ENCODE measurements at regions not wholly inside any gene's neighbourhood (a gene's known extent, or its start where the extent isn't known, plus 50 kb on each side); places are given as distances from the start of the nearest gene placed in this dataset.

DNA sequence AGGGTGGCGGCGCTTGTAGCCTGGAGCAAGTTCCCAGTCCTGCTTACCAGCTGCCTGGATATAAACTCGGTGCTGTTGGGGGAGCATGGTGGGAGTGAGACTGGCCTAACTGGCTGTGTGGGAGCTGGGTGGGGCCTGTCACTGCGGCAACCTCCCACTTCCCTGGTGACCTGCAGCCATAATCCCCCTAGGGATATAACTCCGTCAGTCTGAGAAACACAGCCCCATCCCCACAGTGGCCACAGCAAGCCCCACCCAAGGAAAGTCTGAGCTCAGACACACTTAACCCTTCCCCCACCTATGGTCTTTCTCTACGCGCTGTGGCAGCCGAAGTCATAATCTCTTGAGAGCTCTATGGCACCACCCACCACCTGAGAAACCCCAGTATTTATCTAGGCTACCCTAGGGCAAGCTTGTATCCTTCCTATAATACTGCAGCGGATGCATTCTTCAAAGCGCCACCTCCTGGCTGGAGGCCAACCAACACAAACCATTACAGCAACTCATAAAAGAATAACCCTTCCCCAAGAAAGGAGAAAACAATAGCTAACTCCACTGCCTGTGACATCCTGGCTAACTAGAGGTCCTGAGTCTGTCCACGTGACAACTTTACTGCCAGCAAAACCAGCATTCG lies 57.4 kb downstream of the ZNF648 start:
- TF ChIP-seq TAF1 (IDR thresholded peaks at IDR 0.05; ENCODE audit: borderline replicate concordance, low read depth, low read length) (no peak), POLR2A (IDR thresholded peaks at IDR 0.05; ENCODE audit: low read depth, low read length) (no peak), POLR2AphosphoS5 (IDR thresholded peaks at IDR 0.05; ENCODE audit: low read depth, low read length) (no peak)
- DNase-seq (ENCODE audit: insufficient read length) = no peak
- no peak for FAIRE-seq

DNA sequence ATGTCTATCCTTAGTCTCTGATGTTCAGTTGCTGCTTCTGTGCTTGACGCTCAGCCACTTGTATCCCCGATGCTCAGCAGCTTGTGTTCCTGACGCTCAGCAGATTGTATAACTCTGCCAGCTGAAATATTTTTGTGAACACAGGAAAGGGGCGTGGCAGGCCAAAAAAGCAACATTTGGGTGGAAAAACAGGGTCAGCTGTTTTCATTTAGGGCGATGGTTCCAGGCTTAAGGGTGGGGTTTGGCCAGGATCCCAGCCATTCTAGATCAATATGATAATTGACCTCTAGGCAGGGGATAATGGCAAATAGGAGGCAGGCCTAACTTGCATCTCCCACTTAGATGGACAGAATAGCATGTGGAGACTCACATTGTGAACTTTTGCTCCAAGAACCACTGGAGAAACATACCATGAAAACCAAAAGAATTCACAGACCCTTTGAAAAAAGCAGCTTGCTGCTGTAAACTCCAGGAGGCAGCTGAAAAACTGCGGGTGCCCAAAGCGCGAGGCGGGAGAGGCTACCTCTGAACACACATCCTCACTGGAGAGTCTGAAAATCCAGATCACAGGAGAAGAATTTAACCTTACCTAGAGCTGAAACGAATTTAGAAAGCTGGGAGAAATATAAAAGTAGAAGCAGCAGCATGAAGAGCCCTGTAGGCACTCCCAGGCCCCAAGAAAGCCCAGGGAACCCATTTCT lies 58.3 kb downstream of the ZNF648 start:
- DNase-seq (ENCODE audit: insufficient read length) = no peak
- TF ChIP-seq POLR2A (IDR thresholded peaks at IDR 0.05; ENCODE audit: low read depth, low read length) (no peak), POLR2AphosphoS5 (IDR thresholded peaks at IDR 0.05; ENCODE audit: low read depth, low read length) (no peak), TAF1 (IDR thresholded peaks at IDR 0.05; ENCODE audit: borderline replicate concordance, low read depth, low read length) (no peak)
- FAIRE-seq = no peak

DNA sequence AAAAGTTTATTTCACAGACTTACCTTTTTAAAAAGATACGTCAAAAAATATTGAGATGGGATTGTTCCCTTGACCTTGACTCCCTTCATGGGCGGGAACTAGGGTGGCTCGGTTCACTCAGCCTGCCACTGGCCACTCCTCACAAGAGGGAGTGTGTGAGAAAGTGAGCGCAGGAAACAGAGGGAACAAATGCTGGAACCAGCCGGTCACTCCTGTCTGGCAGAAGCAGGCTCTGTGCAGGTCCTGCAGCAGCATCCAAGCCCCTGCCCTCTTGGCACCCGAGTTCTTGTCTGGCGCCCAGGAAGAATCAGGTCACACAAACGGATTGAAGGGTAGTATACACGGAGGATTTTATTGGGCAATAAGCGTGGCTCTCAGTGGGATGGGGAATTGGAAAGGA lies 58.9 kb downstream of the ZNF648 start:
- TF ChIP-seq POLR2AphosphoS5 (IDR thresholded peaks at IDR 0.05; ENCODE audit: low read depth, low read length) (no peak), TAF1 (IDR thresholded peaks at IDR 0.05; ENCODE audit: borderline replicate concordance, low read depth, low read length) (no peak), POLR2A (IDR thresholded peaks at IDR 0.05; ENCODE audit: low read depth, low read length) (no peak)
- no peak for FAIRE-seq
- DNase-seq (ENCODE audit: insufficient read length) = no peak

DNA sequence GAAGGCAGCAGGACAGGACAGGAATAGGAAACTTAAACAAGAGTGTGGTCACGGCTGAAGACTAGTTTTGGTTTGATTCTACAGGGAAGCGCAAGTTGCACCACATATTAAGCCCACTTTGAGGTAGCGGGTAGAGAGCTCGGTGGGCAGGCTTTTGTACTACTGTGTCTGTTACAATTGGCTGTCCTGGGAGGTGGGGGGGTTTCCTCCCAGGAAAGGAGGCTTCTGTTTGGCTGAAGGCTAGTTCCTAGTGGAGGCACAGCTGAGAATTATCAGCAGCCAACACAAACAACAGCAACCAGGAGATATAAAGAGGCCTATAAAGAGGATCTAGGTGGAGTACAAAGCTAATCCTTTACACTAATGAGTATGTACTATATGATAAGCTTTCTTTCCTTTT lies 62.7 kb downstream of the ZNF648 start:
- TF ChIP-seq TAF1 (IDR thresholded peaks at IDR 0.05; ENCODE audit: borderline replicate concordance, low read depth, low read length) (no peak), POLR2AphosphoS5 (IDR thresholded peaks at IDR 0.05; ENCODE audit: low read depth, low read length) (no peak), POLR2A (IDR thresholded peaks at IDR 0.05; ENCODE audit: low read depth, low read length) (no peak)
- DNase-seq (ENCODE audit: insufficient read length) (no peak), FAIRE-seq (no peak)

DNA sequence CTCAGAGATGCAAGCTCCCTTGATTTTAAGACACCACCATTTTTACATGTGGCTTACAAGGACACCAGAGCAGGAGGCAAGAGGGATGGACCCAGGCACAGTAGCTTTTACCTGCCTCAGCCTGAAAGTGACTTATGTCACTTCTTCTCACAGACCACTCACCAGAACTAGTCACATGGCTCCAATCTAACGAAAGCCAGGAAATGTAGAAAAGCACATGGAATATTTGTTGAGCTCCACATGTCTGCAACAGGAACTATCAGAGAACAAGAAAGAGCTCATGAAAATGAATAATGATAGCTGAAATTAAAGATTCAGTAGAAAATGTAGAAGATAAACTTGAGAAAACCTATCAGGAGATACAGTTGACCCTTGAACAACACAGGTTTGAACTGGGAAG lies 69.4 kb downstream of the ZNF648 start:
- FAIRE-seq (no peak), DNase-seq (ENCODE audit: insufficient read length) (no peak)
- TF ChIP-seq POLR2A (IDR thresholded peaks at IDR 0.05; ENCODE audit: low read depth, low read length) (no peak), TAF1 (IDR thresholded peaks at IDR 0.05; ENCODE audit: borderline replicate concordance, low read depth, low read length) (no peak), POLR2AphosphoS5 (IDR thresholded peaks at IDR 0.05; ENCODE audit: low read depth, low read length) (no peak)

DNA sequence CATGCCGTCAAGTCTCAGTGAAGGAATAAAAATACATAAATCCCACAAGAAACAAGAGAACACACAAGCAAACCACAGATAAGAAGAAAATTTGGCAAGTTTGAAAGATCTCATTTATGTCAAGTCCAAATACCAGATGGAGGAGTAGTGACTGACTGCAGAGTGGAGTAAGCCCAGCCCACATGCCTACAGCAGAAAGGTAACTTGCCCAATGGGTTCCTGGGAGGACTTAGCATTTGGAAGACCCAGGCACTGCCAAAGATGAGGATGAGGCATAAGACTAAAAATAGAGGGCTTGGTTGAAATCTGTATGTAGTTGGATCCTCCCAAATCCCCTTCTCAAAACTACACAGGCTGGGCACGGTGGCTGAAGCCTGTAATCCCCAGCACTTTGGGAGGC lies 70.8 kb downstream of the ZNF648 start:
- TF ChIP-seq POLR2AphosphoS5 (IDR thresholded peaks at IDR 0.05; ENCODE audit: low read depth, low read length) (no peak), POLR2A (IDR thresholded peaks at IDR 0.05; ENCODE audit: low read depth, low read length) (no peak), TAF1 (IDR thresholded peaks at IDR 0.05; ENCODE audit: borderline replicate concordance, low read depth, low read length) (no peak)
- no peak for DNase-seq (ENCODE audit: insufficient read length)
- no peak for FAIRE-seq

DNA sequence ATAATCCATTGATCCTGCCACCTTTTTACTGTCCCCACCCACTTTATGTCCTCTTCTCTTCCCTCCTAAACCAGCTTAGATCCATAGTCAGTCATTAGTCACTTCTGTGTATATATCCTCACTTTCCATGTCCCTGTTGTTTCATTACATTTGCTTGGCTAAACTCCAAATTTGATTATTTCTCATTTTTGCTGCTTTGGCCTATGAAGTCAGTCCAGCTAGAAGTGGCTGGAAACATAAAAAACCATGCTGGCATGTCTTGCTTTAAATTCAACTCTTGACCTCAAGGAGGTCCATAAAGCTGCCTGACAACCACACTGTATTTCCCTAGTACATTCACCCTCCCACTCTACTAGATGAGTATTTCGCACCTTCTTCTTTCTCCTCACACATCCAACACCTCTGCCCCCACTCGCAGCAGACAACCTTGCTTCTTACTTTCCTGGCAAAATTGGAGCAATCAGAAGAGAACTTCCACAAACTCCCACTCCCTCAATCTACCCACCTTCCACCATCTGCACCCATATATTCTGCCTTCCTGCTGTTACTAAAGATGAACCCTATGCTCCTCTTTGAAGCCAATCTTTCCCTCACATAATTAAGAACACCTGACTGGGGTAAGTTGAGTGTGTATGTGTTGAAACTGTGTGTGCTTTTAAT lies 72.1 kb downstream of the ZNF648 start:
- no peak for DNase-seq (ENCODE audit: insufficient read length)
- TF ChIP-seq POLR2AphosphoS5 (IDR thresholded peaks at IDR 0.05; ENCODE audit: low read depth, low read length) = no peak
- no peak for FAIRE-seq

DNA sequence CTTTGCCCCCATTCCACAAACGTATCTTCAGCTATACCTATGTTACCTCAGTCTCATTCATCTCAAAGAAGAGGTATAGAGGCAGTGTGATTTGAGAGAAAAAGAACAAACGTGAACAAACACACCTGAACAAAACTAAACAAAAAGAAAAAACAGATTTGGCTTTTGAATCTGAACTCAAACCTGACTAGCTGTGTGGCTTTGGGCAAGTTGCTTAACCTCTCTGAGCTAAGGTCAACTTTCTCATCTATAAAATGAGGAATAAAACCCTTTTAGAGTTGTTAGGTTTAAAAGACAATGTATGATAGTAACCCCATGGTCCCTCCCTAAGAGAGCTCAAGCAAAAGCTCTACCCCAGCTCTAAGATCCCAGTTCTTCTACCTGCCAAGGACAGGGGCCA lies 73.5 kb downstream of the ZNF648 start:
- TF ChIP-seq TAF1 (IDR thresholded peaks at IDR 0.05; ENCODE audit: borderline replicate concordance, low read depth, low read length) = no peak
- TF ChIP-seq POLR2AphosphoS5 (IDR thresholded peaks at IDR 0.05; ENCODE audit: low read depth, low read length) = no peak
- no peak for TF ChIP-seq POLR2A (IDR thresholded peaks at IDR 0.05; ENCODE audit: low read depth, low read length)
- no peak for DNase-seq (ENCODE audit: insufficient read length)
- FAIRE-seq = no peak

DNA sequence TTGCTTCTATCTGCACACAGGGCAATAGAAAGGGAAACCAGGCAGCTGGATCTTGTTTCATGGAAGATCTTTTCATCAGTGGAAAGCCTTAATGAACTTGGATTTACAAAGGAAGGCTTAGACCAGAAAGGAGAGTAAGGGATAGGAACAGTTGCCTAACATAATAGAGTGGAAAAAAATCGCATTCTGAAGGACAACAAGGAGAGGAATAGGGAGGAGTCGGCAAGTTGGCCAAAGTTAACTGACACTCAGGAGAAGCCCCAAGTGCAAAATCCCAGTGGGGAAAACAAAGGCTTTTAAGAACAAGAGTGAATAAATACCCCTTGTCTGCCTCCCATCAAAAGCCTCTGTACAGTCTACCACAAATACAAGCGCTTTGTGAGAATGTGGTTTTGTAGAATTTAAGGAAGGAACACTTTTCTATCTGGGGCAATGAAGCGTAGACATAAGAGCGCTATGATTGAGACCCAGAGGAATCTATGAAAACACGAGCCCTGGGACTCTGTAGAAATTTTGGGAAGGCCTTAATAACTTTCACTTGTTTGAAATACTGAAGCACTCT lies 74.1 kb downstream of the ZNF648 start:
- no peak for TF ChIP-seq TAF1 (IDR thresholded peaks at IDR 0.05; ENCODE audit: borderline replicate concordance, low read depth, low read length)
- no peak for TF ChIP-seq POLR2AphosphoS5 (IDR thresholded peaks at IDR 0.05; ENCODE audit: low read depth, low read length)
- no peak for TF ChIP-seq POLR2A (IDR thresholded peaks at IDR 0.05; ENCODE audit: low read depth, low read length)
- DNase-seq (ENCODE audit: insufficient read length) (no peak), FAIRE-seq (no peak)

DNA sequence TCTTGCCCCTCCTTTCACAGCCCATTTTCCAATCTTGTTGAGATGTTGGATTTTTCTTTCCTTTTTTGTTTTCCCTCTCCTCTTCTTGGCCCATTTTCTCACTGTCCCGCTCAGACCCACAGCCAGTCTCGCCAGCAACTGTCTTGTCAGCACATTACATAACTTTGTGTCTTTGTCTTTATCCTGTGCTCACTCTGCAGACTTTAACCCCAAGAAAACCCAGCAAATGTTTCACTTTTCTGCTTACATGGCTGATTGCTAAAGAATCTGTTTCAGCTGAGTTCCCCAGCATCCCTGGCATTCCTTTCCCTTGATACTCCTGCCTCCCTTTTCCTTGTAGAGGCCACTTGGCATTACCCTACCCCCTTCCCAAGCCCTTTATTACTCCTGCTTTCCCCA lies 74.6 kb downstream of the ZNF648 start:
- no peak for FAIRE-seq
- no peak for DNase-seq (ENCODE audit: insufficient read length)
- TF ChIP-seq POLR2A (IDR thresholded peaks at IDR 0.05; ENCODE audit: low read depth, low read length) (no peak), POLR2AphosphoS5 (IDR thresholded peaks at IDR 0.05; ENCODE audit: low read depth, low read length) (no peak), TAF1 (IDR thresholded peaks at IDR 0.05; ENCODE audit: borderline replicate concordance, low read depth, low read length) (no peak)

DNA sequence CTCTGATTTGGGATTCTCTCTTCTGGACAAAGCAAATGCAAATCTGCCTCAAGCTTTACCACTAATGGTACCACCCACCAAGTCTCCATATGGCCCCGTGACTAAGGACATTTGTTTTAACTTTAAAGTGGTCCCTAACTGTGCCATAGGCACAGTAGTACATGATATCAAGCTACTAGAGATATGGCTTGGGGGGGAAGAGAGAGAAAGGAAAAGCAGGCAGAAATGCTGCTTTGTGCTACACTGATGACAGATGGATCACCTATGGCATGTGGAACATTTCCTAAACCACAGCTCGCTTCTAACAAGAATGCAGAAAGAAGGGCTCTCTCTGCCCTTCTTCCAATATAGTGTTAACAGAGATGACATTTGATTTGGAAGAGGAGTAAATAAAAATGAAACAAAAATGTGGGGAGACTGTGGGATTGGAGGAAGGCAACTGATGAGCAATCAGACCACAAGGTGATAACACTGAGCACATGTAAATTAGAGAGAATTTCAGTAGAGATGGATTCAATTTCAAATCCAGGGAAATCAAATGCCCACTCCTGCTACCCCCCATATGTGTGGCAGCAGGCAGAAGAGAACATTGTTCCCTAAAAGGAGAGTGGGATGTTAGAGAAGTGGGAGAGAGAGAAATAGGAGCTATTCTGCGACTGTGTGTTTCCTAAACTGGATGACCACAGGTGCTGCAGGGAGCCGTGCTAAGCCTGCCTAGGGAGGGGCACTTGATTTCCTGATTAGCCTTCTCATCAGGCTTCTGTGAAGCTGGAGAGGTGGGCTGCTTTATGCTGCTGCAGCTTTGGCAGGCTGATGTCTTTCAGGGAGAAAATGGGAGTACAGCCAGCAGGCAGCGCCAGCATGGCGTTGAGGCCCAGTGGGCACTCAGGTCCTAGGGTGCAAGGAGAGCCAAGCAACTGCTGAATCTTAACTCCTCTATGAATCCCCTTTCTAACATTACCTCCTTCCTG lies 75.3 kb downstream of the ZNF648 start:
- no peak for DNase-seq (ENCODE audit: insufficient read length)
- TF ChIP-seq TAF1 (IDR thresholded peaks at IDR 0.05; ENCODE audit: borderline replicate concordance, low read depth, low read length) (no peak), POLR2A (IDR thresholded peaks at IDR 0.05; ENCODE audit: low read depth, low read length) (no peak), POLR2AphosphoS5 (IDR thresholded peaks at IDR 0.05; ENCODE audit: low read depth, low read length) (no peak)
- no peak for FAIRE-seq
